ENCODE measurements at regions not wholly inside any gene's neighbourhood (a gene's known extent, or its start where the extent isn't known, plus 50 kb on each side); places are given as distances from the start of the nearest gene placed in this dataset.
"Not testable (repeated sequence)": the region's sequence is repeated elsewhere in the genome, so short reads cannot be mapped to it uniquely, and the experiment has no call there.

DNA sequence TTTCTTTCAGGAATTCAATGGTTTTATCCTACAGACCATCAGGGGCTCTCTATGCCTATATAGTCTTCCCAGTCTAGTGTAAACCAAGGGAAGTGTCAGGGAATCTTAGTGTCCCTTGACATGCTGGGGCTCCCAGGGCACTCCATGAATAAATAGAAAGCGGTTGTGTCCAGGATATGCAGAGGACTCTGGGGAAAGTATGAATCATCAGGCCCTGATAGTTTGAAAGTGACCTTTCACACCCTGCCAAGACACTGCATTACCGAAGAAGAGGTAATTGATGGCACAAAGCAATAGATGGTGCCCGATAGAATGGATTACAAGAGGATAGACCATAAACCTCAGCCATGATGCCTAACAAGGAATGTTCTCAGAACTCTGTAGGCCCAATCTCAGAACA lies 163.3 kb upstream of the DAPK1 start:
- no peak for DNase-seq (ENCODE audit: low spot score)

DNA sequence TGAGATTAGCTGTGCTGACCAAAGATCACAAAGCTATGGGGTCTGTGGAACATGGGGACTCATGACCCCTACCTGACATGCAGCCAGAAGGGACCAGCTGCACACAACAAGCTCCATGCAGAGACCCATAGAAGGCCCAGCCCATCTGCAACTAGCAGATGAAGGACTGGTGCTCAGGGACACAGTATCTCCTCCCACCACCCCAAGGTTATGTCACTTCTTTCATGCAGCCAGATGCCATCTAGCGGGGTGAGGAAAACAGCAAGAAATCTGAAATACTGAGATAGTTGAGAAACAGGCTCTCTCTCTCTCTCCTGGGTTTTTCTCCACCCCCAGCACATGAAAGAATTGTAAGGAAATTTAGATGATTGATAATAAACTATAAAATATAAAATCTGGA lies 161.3 kb upstream of the DAPK1 start:
- no peak for DNase-seq (ENCODE audit: low spot score)

DNA sequence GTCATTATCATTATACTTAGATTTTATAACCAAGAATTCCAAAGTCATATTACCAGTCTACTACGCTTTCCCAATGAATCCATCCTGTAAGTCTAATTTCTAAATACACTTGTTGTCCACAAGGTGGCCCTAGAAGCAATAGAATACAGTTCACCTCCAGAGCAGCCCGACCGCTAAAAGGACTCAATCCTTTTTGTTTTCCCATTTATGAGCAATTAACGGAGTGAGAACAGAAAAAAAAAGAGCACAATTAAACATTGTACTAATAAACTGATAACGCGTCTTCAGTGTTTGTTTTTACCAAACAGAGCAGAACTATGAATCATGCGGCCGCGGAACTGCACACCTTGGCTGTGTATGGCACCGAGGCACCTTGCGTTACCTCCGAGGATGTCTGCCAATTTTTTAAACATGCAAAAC lies 160.7 kb upstream of the DAPK1 start:
- peak; percentile 87 for DNase-seq (ENCODE audit: low spot score)

DNA sequence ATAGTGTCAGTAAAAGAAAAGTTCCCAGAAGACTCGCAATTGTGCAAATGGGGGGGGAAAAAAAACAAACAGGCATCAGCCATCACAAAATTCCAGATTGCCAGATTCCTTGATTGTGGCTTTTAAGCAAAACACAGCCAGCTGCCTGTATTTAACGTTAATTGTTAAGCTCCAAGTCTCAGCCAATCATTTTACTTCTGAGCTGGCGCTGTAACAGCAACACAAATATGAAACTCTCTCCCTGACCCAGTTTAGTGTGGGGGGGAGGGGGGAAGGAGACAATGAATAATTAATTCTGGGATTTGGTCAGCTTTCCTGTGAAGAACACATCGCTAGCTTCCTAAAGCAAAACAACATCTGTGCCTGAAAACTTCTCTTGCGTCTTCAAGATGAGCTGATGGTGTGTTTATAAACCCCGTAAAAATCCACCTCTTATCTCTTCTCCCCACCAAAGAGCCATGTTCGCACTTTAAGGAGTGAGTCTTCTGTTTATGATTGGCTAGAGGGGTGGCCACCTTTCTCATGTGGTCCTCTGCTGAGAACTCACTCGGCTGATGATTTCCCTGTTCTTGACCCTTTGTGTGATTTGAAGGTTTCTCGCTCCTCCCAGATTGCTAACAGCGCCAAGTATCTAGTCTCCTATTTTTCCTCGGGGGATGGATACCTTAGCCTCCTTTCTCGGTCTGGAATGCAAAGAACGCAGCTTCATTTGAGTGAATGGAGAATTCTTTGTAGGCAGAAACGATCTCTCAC lies 160.2 kb upstream of the DAPK1 start:
- DNase-seq (ENCODE audit: low spot score) = no peak

DNA sequence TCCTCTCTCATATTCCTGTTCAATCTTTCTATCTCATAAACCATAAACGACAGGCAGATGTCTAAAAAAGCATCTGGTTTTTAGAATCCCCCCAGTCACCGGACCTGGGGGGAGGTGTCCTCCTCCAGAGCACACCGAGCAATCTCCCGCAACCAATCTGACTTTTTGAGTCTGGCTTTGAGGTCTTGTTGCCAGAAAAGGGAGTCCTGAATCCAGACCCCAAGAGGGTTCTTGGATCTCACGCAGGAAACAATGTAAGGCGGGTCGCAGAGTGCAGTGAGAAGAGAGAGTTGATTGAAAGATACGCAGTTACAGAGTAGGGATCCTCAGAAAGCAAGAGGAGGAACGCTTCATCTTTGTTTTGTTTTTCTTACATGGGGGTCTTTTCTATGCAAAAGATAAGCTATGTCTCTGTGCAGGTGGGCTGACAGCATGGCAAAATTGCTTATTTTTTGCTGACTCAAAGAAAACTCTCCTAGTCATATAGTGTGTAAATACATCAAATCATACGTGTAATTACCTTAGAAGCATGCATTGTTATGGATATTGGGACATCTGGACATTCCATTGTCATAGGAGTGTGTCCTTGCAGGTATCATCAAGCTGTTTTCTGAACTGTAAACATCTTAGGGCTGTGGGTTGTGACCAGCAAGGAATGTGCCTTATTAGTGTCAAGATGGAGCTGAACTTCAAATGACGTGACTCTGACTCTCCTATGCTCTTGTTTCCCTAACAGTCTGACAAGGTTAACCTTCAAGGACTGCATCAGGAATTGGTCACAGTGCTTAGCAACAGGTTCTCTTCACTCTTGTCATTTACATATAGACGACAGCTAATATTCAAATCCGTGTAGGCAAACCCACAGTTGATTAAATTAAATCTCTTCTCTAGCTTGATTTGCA lies 159.3 kb upstream of the DAPK1 start:
- DNase-seq (ENCODE audit: low spot score) = no peak

DNA sequence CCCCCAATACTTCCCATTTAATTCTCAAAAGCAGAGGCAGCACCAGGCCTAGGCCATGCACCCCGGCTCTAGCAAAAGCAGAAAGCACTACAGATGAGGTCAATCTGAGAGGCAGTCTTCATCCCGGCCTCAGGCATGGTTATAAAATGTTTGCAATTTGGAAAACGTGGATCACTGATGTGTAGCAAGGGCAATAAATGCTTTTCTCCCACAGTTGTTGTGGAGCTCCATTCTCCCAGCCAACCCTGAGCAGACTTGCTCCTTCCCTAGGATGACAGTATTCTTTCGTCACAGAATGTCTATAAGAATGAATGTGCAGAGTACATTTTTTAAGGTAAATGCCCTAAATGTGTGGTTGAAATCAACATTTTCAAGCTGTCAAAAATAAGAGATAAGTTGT lies 157.3 kb upstream of the DAPK1 start:
- no peak for DNase-seq (ENCODE audit: low spot score)

DNA sequence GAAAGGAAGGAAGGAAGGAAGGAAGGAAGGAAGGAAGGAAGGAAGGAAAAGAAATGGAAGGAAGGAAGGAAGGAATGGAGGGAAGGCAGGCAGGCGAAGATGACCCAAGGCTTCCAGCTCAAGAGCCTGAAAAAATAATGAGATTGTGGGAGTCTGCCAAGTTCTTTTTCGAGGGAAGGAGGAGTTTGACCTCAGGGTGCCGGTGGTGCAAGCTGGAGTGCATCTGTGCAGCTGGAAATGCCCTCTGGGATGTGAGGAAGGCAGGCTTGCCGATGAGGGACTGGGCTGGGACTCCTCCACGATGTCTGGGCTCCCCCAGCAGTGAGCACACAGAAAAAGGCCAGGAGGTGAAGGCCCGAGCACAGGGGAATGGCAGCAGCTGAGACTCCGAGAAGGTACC lies 154.9 kb upstream of the DAPK1 start:
- DNase-seq (ENCODE audit: low spot score) = no peak

DNA sequence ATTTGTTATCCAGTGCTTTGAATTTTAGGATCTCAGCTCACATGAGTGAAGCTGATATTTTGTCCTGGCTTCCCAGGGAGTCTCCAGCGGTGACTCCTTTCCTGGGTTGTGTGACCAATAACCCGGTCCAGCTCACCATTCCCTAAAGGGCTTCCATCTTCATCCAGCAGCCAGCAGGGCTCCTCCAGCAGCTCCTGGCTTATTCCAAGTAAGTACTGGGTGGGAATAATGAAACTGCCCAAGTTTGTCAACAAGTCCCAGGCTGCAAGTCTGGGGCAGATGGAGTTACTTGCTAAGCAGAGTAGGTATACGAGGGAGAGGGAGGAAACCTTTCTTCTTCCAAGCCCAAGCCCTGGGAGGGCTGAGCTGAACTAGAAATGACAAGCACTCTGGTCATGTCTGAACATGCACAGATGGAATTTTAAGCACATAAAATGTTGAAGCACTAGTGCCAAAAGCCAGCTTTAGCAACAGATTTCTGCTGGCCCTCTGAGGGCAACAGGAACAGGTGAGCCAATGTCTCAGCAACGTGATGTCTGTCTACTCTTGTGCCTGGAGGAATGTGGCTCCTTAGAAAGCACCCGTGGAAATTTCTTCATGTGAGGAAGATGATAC lies 153.7 kb upstream of the DAPK1 start:
- no peak for DNase-seq (ENCODE audit: low spot score)

DNA sequence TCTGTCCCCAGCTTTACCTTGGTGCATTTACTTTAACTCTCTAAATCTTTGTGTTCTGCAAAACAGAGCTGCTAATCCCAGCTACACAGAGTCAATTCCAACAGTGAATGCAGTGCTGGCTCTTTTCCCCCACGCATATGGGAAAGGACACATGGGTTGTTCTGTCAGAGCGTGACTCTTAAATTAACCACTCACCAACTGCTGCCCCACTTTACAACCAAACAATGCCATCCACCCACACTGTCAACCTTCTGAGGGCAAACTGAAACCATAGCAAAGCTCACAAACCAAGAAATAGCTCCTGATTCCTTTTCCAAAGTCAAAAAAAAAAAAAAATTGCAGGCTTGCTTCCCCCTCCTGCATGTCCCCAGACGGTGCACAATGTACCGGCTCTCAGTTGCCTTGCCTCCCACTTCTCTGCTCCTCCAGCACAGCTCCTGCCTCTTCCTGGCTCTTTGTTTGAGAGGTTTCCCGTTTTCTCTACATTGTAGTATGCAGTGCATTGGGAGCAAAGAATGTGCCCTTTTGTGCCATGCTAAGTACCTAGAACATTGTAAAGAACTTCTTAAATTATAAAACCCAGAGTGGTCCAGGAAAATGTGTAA lies 151.5 kb upstream of the DAPK1 start:
- DNase-seq (ENCODE audit: low spot score) = no peak

DNA sequence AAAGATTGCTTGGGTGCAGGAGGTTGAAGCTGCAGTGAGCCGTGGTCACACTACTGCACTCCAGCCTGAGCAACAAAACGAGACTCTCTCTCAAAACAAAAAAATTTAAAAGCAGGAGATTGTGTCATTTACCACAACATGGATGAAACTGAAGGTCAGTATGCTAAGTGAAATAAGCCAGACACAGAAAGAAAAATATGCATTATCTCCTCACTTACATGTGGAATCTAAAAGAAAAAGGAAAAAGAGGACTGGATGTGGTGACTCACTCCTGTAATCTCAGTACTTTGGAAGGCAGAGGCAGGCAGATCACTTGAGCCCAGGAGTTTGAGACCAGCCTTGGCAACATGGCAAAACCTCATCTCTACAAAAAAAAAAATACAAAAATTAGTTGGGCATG lies 146.8 kb upstream of the DAPK1 start:
- no peak for DNase-seq (ENCODE audit: low spot score)

DNA sequence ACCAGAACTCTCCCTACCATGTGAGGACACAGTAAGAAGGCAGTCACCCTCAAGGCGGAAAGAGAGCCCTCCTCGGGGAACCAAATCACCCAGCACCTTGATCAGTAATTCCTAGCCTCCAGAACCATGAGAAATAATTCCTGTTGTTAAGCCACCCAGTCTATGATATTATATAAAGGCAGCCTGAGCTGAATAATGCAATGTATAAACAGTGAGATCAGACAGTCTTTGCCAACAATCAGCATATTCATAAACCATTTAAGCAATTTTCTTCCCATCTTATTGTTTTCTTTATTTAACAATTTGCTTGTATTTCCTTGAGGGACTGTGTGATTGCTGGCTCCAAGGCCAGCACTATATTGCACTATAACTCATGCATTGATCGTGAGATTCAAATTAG lies 144.4 kb upstream of the DAPK1 start:
- DNase-seq (ENCODE audit: low spot score) = no peak

DNA sequence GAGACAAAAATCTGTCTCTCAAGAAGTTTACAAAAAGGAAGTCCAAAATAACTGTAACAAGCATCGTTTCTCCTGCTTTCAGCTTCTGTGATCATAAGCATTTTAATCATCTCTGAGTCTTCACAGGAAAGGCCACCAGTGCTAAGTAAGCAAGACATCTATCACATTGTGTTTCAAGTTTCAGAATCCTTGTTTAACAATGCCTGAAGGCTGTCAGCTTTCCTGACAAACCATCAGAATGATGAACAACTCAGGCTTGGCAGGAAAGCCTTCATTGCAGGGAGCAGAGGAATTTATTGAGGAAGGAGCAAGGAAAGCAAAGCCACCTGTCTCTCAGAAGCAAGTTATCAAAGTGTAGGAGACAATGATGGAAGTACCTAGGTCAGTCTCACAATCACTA lies 143.5 kb upstream of the DAPK1 start:
- DNase-seq (ENCODE audit: low spot score) = no peak

DNA sequence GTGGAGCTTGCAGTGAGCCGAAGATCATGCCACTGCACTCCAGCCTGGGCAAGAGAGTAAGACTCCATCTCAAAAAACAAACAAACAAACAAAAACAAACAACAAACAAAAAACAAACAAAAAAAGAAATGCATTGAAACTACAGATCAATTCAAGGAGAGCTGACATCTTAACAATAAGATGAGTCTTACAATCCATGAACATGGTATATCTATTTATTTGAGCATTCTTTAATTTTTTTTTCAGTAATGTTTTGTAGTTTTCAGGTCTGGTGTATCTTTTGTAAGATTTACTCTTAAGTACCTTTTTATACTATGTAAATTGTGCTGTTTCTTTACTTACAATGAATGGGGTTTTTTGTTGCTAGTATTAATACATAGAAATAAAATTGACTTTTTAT lies 140.1 kb upstream of the DAPK1 start:
- no peak for DNase-seq (ENCODE audit: low spot score)

DNA sequence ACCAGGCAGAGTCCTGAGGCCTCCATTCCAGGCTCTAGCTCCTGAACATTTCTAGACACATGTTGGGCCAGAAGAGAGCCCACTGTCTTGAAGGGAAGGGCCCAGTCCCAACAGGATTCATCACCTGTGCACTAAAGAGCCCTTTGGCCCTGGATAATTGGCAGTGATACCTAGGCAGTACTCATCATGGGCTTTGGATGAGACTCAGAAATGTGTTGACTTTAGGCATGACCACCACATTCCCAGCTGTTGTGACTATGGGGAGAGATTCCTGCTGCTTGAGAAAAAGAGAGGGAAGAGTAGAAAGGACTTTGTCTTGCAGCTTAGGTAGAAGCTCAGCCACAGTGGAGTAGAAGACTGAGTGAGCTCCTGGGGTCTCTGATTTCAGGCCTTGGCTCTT lies 138.4 kb upstream of the DAPK1 start:
- no peak for DNase-seq (ENCODE audit: low spot score)

DNA sequence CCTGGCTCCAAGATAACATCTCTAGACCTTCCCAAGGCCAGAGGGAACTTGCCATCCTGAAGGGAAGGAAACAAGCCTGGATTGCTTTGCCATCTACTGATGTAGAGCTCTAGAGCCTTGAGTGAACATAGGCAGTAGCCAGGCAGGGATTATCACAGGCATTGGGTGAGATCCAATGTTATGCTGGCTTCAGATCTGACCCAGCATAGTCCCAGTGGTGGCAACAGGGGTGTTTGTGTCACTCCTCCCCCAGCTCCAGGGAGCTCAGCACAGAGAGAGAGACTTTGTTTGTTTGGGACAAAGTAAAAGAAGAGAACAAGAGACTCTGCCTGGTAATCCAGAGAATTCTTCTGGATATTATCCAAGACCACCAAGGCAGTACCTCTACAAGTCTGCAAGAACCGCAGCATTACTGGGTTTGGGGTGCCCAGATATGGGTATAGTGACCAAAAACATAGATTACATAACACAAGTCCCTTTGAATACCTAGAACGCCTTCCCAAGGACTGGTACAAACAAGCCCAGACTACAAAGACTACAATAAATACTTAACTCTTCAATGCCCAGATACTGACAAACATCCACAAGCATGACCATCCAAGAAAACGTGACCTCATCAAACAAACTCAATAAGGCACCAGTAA lies 137.6 kb upstream of the DAPK1 start:
- DNase-seq (ENCODE audit: low spot score) = no peak

DNA sequence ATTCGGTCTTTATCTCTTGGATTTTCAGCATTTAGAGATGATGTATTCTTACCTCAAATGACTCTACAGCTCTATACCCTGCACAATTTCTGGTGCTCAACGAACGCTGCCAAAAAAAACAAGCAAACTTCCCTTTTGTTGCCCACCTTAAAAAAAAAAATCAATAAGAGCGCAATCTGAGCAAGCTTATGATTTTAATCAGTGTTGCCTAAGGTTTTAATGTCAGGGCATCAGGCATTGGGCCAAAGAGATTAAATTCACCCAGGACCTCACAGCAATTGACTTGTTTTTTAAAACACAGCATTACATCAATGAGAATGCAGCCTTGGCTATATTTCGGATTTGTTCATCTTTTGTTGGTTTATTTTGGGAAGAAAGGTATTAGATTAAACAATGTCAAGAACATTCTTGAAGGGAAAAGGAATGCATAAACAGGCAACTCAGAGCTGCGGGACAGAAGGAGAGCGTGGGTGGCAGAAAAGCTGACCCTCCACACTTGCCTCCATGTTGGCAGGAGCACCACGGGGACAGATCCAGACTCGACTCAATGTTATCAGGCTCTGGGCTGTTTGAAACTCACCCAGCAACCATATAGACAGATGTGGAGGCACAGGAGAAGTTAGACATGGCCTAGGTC lies 127.5 kb upstream of the DAPK1 start:
- DNase-seq (ENCODE audit: low spot score) = no peak

DNA sequence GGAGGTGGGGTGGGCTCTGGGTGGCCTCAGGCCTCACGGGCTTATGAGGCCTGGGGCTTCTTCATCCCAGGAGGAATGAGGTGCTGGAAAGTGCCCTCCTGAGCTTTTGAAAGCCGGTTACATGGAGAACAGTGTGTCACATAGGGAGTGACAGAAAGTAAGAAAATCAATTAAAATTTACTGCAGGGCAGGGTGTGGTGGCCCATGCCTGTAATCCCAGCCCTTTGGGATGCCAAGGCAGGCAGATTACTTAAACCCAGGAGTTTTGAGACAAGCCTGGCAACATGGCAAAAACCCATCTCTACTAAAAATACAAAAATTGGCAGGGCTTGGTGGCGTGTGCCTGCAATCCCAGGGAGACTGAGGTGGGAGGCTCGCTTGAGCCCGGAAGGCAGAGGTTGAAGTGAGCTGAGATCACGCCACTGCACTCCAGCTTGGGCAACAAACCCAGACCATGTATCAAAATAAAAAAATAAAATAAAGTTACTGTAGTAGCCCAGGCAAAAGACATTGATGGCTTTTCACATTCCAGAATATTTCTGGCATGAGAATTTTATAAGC lies 125.8 kb upstream of the DAPK1 start:
- no peak for DNase-seq (ENCODE audit: low spot score)

DNA sequence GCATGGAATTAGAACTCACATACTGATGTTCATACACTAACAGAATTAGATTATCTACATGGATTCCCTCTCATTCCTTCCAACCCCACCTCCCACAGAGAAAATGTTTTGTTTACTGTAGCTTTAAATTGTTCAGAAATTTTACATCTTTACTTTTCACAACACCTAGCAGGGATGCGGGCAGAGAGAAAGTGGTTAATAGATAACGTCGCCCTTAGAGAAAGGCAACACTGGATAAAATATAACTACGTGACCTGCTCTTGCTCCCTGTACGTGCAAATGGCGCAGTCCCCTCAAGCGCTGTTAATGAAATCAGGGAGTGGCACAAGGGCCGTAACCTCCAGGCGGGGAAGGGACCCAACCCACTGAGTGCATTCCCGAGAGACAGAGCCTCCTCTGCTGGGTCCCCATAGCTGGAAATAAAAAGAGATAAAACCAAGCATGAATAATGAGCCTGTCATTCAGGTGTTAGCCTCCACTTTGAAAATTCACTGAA lies 125.3 kb upstream of the DAPK1 start:
- no peak for DNase-seq (ENCODE audit: low spot score)

DNA sequence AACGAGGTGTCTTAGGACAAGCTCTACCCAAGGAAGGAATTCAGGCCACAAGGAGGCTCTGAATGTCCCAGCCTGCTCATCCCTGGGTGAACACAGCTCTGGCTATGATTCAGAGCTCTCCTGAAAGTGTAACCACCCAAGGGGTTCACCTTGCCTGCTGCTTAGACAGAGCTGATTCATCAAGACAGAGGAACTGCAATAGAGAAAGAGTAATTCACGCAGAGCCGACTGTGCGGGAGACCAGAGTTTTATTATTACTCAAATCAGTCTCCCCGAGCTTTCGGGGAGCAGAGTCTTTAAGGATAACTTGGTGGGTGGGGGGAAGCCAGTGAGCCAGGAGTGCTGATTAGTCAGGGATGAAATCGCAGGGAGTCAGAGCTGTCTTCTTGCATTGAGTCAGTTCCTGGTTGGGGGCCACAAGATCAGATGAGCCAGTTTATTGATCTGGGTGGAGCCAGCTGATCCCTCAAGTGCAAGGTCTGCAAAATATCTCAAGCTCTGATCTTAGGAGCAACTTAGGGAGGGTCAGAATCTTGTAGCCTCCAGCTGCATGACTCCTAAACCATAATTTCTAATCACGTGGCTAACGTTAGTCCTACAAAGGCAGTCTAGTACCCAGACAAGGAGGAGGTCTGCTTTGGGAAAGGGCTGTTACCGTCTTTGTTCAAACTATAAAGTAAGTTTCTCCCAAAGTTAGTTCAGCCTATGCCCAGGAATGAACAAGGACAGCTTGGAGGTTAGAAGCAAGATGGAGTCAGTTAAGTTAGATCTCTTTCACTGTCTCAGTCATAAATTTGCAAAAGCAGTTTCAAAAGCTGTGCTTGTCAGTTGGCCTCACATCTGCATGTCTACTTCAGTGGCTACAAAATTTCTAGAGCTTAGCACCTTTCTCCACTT lies 123.4 kb upstream of the DAPK1 start:
- not testable (repeated sequence) for DNase-seq (ENCODE audit: low spot score)
